Retinal pigment epithelial cell (primary cell): ENCODE measurements at regions not wholly inside any gene's neighbourhood (a gene's known extent, or its start where the extent isn't known, plus 50 kb on each side); places are given as distances from the start of the nearest gene placed in this dataset.

Experiments
- DNase-seq: peaks from one replicate; pipeline ENCODE4 v3.0.0-alpha.2; 2010; ENCODE audit warnings: low read depth
- H3K4me3 ChIP-seq: 2 replicates; pipeline ENCODE4 v1.5.1; 2011; ENCODE audit warnings: mild to moderate bottlenecking, low read length, control low read depth, moderate library complexity
- TF ChIP-seq, protein P1 (sequence below): conservative IDR thresholded peaks from 2 replicates; pipeline ENCODE4 v1.5.1; 2011; ENCODE audit warnings: low read depth, low read length, control low read depth, inconsistent platforms

DNA sequence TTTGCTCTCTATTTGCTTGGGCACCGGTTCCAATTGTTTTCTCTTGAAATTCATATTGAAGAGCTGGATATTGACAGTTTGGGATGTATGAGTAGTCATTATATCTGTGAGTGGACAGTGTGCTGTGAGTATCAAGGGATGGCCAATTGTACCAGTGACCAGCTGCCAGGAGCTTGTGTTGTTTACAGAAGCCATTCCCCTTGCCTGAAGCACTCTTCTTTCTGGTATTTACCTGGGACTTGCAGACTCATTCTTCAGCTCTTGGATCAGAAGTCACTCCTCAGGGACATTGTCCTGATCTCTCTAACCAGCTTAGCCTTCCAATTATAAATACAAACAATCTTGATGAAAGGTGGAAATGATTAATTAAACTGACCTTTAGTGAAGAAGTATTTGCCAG is 438.3 kb upstream of the LRATD1 start:
- no peak for DNase-seq
- TF ChIP-seq, protein P1, sequence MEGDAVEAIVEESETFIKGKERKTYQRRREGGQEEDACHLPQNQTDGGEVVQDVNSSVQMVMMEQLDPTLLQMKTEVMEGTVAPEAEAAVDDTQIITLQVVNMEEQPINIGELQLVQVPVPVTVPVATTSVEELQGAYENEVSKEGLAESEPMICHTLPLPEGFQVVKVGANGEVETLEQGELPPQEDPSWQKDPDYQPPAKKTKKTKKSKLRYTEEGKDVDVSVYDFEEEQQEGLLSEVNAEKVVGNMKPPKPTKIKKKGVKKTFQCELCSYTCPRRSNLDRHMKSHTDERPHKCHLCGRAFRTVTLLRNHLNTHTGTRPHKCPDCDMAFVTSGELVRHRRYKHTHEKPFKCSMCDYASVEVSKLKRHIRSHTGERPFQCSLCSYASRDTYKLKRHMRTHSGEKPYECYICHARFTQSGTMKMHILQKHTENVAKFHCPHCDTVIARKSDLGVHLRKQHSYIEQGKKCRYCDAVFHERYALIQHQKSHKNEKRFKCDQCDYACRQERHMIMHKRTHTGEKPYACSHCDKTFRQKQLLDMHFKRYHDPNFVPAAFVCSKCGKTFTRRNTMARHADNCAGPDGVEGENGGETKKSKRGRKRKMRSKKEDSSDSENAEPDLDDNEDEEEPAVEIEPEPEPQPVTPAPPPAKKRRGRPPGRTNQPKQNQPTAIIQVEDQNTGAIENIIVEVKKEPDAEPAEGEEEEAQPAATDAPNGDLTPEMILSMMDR: no peak
- H3K4me3 ChIP-seq: no peak overlapping the region

DNA sequence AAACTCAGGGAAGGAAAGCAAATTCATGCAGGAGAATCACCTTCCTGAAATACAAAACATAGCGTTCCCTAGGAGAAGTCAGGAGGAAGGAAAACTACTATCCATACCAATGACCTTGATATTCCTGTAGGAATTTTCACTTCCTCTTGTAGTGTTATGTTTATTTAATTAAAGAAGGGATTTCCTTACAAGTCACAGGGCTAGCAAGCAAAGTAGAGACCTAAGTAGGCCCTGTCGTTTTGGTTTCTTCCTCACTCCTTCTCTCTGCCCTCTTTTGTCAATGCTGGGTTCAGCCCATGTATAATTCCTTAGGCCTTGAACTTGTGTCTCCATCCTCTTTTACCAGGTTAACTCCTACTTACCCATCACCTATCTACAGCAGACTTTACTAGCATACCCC is 435.2 kb upstream of the LRATD1 start:
- DNase-seq: no peak
- TF ChIP-seq, protein P1: no peak

DNA sequence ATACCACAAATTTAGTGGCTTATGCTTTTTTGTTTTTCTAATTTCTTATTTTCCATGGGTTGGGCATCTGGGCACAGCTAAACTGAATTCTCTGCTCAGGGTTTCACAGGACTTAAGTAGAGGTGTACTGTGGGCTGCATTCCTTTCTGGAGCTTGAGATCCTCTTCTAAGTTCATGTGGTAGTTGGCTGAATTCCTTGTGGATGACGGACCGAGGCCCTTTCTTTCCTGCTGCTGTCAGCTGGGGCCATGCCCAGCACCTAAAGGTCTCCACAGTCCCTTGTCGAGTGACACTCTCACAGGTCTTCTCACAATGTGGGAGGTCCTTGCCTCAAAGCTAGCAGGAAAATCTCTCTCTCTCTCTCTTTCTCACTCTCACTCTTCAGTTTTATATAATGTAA is 433.5 kb upstream of the LRATD1 start:
- no peak overlapping the region for H3K4me3 ChIP-seq
- DNase-seq: no peak
- TF ChIP-seq, protein P1: no peak

More for the DNA sequence above, 435.2 kb upstream of the LRATD1 start:
- H3K4me3 ChIP-seq: no peak overlapping the region

DNA sequence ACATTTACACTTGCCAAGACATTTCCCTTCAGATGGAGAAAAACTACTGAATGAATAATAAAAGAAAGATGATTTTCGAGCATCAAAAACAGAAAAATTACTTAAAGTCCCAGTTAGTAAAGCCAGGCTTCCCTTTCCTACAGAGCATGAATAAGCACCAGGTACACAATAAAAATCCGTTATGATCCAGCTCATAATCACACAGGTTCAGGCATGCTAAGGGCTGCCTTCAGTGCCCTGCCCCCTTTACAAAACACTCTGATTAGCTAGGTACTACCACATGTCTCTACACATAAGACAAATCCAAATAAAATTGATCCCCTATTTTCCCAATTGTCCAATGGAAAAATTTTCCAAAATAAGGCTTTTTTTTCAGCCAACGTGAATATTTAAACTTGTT is 413.2 kb upstream of the LRATD1 start:
- H3K4me3 ChIP-seq: no peak overlapping the region
- DNase-seq: no peak
- TF ChIP-seq, protein P1: no peak

DNA sequence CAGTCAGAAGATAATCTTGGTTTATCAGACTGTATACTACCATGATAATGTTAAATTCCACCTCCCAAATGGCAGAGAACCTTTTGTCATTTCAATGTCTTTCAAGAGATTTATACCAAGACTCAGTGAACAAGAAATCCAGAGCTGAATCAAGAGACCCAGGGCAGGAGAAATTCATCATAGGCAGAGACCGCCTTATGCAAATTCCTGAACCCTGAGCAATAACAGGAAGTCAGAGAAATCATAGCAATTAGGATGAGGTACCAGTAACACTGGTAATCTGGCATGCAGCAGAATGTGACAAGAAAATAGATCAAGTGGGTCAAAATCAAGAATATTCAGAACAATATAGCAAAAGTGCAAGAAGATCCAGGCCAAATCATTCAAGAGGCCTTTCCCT is 412.4 kb upstream of the LRATD1 start:
- DNase-seq: no peak
- TF ChIP-seq, protein P1: no peak
- H3K4me3 ChIP-seq: no peak overlapping the region

DNA sequence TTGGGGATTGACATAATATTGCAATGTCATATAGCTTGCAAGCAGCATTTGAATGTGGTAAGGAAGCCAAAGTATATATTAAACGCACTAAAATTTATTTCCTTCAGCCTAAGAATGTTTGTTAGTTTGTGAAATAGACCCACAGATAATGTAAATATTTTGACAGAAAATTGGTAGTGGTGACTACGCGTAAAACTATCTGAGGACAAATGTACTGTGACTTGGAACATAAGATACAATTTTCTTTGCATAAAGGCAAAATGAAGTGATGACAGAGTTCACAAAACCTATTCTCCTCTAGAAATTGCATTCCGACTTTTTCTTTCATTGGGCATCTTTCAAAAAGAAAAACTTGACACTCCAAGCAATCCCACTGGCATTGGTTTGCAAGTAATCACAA is 411.1 kb upstream of the LRATD1 start:
- TF ChIP-seq, protein P1: no peak
- DNase-seq: no peak
- no peak overlapping the region for H3K4me3 ChIP-seq

DNA sequence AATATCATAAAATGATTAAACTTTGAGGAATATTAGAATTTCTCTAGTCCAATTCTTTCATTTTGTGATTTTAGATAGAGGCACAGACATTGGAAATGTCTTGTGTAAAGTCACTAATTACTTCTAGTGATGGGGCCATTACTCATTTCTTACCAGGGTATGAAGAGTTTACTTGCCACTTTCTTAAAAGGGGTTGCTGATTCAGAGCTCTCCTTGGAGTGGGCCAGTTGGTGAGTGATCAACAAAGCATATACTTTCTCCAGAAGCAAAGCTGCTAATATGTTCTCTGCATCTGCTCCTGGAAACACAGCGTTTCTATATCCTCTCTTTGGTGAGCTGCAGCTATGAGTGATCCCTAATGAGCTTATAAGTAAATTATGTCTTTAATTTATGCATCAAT is 408.9 kb upstream of the LRATD1 start:
- DNase-seq: no peak
- no peak overlapping the region for H3K4me3 ChIP-seq
- TF ChIP-seq, protein P1: no peak
